GM21390 (cell line): ENCODE measurements at regions not wholly inside any gene's neighbourhood (a gene's known extent, or its start where the extent isn't known, plus 50 kb on each side); places are given as distances from the start of the nearest gene placed in this dataset.

Experiments
- ATAC-seq: cut with Tn5 transposase; IDR thresholded peaks from one replicate; pipeline ENCODE4 v1.9.1; 2021; ENCODE audit not compliant: unreplicated experiment

- ATAC-seq = no peak
Measured at GRCh38 chr20:19073584-19074218, 138.7 kb upstream of the SLC24A3 start.

GRCh38 chr20:19074356-19074755, 138.1 kb upstream of the SLC24A3 start:
- ATAC-seq = no peak

GRCh38 chr20:19074828-19075516, 137.5 kb upstream of the SLC24A3 start:
- peak; percentile 43 for ATAC-seq

- ATAC-seq = no peak
Measured at GRCh38 chr20:19077370-19078220, 134.8 kb upstream of the SLC24A3 start.

- ATAC-seq = no peak
Measured at GRCh38 chr20:19078448-19079373, 133.7 kb upstream of the SLC24A3 start.

GRCh38 chr20:19079536-19080299, 132.7 kb upstream of the SLC24A3 start:
- ATAC-seq = no peak

- ATAC-seq = no peak
Measured at GRCh38 chr20:19081937-19082336, 130.5 kb upstream of the SLC24A3 start.

- ATAC-seq = no peak
Measured at GRCh38 chr20:19083136-19083621, 129.3 kb upstream of the SLC24A3 start.

GRCh38 chr20:19090332-19090731, 122.1 kb upstream of the SLC24A3 start:
- no peak for ATAC-seq

GRCh38 chr20:19094959-19095541, 117.4 kb upstream of the SLC24A3 start:
- ATAC-seq = no peak

GRCh38 chr20:19095762-19096161, 116.7 kb upstream of the SLC24A3 start:
- no peak for ATAC-seq

- ATAC-seq = no peak
Measured at GRCh38 chr20:19096843-19097242, 115.6 kb upstream of the SLC24A3 start.

GRCh38 chr20:19098117-19098516, 114.3 kb upstream of the SLC24A3 start:
- ATAC-seq = no peak

GRCh38 chr20:19098806-19099578, 113.5 kb upstream of the SLC24A3 start:
- no peak for ATAC-seq

GRCh38 chr20:19099596-19100545, 112.6 kb upstream of the SLC24A3 start:
- ATAC-seq = no peak

GRCh38 chr20:19100975-19101374, 111.5 kb upstream of the SLC24A3 start:
- no peak for ATAC-seq

- ATAC-seq = no peak
Measured at GRCh38 chr20:19104186-19104585, 108.3 kb upstream of the SLC24A3 start.

GRCh38 chr20:19108155-19108554, 104.3 kb upstream of the SLC24A3 start:
- ATAC-seq = no peak
